T-helper 2 cell treated with Interferon-gamma antibody and Interleukin-4, amounts not matched to agents 100 ng/mL and 5 ng/mL, for 36 hours (primary cell): ENCODE measurements at regions not wholly inside any gene's neighbourhood (a gene's known extent, or its start where the extent isn't known, plus 50 kb on each side); places are given as distances from the start of the nearest gene placed in this dataset.
"Not testable (repeated sequence)": the region's sequence is repeated elsewhere in the genome, so short reads cannot be mapped to it uniquely, and the experiment has no call there.

Experiments used
- intact Hi-C: fragments of 100-400 bp; cut with micrococcal nuclease; formaldehyde crosslinking; loops from one replicate; pipeline ENCODE4 v1.15.1; 2023

DNA sequence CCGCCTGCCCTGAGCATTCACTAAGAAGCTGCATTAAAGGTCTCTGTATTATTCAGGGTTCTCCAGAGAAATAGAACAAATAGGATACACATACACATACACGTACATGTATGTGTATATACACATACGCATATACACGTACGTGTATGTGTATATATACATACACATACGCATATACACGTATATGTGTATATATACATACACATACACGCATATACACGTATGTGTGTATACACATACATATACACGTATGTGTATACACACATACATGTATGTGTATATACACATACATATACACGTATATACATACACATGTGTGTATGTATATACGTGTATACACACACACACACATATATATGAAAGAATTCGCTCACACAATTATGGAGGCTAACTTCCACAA lies 108.9 kb upstream of the BARHL2 start:
- intact Hi-C loops, result no loop called here

DNA sequence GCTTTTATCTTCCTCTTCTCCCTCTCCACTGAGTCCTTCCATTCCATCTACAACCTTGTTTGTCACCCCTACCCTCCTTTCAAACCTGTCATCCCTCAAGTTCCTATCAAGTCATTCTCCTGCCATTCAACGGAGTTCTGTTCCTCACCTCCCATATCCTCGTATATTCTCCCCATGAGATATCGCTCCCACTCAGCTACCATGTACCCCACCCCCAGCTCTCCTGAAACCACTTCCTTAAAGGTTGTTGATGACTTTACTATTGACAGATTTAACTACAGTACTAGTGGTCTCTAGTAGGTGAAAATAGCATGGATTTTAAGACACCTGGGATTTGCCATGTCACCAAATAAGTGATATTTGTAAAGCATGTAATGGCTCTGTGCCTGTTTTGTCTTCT lies 107.4 kb upstream of the BARHL2 start:
- intact Hi-C loops, result no loop called here

DNA sequence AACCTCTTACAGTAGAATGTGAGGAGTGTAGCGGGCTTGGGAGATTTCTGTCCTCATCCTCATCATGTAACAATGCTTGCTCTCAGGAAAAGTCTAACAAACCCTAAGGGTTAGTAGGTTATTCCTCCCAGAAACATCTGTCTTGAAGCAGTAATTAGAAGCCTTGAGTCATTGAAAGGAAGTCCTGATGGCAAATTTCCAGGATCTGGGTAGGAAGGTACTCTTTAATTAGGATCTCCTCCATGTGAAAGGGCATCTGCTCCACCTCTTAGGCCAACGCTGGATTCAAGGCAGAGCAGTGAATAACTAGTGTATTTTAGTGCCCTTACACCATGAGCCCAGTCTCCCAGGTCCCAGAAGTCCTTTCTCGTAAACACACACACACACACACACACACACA lies 106.6 kb upstream of the BARHL2 start:
- intact Hi-C loops, result no loop called here

DNA sequence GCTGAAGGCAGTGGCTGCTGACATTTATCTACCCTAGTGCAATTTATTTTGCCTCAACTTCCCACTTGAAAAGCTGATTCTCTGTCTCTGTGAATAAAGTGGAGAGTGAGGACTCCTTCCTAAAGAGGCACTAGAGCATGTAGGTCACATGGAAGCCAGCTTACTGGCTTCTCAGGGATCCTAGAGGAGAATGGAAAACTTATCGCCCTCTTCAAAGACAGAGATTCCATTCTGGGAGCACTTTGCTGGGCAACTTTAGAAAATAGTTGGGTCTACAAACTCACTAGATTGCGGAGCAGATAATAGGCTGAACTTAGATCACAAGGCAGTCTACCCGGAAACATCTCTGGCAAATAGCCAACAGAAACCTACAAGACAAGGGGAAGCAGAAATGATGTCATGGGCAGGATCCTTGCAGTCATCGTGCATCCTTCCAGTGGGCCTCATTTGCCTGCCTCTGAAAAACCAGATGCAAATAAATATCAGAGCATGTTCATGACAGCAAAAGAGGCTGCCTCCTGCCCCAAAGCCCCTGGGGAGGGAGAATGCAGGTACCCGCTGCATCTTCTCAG lies 104.8 kb upstream of the BARHL2 start:
- intact Hi-C loops, result no loop called here

DNA sequence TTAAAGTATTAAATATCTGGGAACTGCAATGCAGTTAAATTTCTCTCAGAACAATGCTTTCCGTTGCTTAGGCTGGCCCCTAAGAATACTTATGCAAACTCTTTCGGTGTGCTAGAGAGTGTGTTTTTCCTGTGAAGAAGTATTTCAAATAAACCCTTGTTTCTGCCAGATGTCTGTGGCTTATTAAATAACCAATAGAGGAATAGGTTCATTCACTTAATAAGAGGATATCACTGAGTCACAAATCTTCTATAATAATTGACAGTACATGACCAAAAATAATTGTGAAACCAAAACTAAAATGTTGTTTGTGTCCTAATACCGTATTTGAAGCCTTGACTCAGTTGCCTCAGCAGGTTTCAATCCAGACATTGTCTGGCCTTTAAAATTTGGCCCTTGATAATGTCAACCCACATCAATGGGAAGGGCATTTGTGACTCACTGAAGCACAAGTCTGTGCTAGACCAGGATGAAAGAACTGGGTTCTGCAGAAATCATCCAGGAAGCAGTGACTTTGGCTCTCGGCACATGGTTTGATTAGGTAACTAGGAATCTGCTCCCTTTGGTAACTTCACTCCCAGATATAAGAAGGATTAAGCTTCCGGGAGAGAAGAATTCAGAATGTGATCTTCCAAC lies 104.2 kb upstream of the BARHL2 start:
- intact Hi-C loops, result no loop called here

DNA sequence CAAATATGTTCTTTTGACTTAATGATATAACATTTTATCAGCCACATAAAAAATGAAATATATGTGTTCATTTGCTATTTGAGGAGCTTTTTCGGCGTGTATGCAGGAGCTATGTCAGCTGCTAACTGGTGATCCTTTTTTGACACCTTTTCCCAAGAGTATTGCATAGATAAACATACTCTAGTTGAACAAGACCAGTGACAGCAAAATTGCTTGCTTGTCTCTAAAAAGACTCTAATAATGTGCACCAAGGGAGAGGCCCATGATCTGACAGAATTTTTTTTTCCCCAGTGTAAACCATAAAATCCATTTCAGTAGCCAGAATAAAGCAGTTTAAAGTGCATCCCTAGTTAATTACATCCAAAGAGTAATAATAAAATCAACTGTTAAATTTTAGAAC lies 103.6 kb upstream of the BARHL2 start:
- intact Hi-C loops, result no loop called here

DNA sequence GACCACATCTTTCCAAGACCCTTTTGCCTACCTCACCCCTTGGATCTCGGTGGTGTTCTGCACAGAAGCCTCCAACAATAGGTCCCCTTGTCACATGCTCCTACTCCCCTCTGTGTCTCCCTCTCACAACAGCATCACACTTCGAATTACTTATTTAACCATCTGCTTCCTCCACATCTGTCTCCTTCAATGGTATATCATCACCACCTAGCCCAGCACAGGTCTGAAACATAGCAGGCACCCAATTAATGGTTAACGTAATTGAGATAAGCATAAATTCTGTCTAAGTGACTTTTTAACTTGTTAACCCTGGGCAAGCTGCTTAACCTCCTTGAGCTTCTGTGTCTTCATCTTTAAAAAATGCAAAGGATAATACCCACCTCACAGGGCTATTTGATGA lies 100.3 kb upstream of the BARHL2 start:
- intact Hi-C loops, result no loop called here

DNA sequence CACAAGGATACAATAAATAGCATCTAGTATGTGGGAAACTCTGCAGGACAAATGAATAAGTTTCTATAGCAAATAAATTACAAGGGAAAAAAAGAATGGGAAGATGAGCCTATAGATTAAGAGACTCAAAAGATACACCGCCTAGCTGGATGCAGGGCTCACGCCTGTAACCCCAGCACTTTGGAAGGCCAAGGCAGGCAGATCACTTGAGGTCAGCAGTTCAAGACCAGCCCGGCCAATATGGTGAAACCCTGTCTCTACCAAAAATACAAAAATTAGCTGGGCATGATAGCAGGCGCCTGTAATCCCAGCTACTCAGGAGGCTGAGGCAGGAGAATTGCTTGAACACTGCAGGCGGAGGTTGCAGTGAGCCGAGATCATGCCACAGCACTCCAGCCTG lies 95.1 kb upstream of the BARHL2 start:
- intact Hi-C loops, result not testable (repeated sequence)

DNA sequence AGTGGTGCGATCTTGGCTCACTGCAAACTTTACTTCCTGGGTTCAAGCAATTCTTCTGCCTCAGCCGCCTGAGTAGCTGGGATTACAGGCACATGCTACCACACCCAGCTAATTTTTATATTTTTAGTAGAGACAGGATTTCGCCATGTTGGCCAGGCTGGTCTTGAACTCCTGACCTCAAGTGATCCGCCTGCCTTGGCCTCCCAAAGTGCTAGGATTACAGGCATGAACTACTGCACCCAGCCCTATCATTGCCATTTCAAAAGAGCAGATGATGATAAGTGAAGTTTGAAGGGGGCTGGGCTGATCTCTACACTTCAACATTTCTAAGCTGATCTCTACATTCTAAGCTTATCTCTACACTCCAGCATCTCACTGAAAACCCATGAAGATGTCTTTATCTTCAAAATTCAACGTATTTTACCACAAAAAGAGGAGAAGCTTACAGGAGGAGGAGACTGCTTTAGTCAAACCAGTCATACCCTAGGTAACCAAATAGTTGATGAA lies 94.4 kb upstream of the BARHL2 start:
- intact Hi-C loops, result not testable (repeated sequence)

DNA sequence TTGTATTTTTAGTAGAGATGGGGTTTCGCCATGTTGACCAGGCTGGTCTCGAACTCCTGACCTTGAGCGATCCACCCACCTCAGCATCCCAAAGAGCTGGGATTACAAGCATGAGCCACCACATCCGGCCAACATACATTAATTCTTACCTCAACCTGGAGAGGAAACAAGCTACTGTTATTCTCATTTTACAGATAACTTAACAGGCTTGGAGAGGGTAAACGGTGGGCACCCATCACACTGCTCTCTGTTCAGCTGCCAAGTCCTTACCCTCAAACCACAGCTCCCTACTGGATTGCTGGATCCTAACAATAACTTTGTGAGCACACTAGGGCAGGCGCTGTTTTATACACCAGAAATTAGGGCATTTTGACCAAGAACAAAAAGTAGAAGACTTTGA lies 93.6 kb upstream of the BARHL2 start:
- intact Hi-C loops, result no loop called here

DNA sequence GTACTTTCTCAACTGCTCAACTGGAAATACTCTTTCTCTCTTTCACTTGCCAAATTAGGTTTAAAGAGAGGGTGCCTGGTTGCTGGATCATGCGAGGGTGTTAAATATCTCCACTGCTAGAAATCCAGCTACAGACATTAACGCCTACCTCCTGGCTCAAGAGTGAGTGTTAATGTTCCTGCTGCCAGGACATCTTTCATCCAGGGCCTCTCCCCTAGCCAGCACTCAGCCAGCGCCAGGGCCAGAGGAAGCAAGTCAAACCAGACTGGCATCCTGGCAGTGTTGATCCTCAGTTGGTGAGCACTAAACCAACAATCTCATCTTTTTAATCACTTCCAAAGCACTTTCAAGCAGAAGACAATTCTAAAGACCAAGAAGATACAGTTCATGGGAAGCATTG lies 92.9 kb upstream of the BARHL2 start:
- intact Hi-C loops, result no loop called here

DNA sequence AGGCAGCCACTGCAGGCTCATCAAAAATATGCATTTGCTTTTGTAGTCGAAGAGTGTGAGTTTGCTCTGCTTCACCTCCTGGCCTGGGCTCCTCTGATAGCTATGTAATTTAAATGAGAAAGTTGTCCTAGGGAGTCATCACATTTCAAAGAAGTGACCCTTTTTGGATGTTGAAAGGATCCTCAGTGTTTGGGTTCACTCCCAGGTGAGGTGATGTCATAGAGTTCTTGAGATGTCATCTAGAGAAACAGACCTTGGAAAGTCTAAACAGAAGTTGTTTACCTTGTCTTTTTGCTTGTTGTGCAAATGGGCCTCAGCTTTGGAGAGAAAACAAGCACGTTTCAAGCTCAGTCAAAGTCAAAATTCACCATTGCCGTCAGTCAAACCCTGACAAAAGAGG lies 92.0 kb upstream of the BARHL2 start:
- intact Hi-C loops, result no loop called here

DNA sequence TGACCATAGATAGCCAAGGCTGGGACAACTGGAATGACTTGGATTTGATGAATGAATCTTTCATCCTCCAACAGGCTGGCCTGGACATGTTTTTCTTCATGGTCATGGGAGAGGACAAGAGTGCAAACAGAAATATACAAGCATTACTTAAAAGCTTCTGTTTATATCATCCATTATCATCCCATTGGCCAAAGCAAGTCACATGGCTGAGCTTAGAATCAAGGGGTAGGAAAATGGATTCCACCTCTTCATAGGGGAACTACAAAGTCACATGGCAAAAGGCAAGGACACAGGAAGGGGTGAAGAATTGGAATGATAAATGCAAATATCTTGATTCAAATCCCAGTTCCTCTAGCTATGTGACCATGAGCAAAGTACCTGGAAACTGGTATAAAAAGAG lies 90.2 kb upstream of the BARHL2 start:
- intact Hi-C loops, result no loop called here

DNA sequence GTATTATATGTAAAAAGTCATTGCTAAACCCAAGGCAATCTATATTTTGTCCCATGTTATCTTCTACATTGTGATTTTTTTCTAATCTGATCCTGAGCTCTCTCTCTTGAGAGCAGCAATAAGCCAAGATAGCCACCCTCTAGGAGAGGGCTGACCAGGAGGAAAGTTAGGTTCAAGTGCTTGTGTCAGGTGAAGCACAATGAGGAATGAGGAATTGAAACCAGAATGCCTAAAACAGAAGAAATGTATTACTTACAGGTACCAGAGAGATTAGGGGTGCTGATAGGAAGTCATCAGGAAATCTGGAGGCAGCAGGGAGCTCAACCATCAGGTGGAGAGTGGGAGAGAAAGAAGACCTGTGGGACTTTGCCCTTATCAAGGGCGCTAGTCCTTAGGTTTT lies 85.5 kb upstream of the BARHL2 start:
- intact Hi-C loops, result no loop called here

DNA sequence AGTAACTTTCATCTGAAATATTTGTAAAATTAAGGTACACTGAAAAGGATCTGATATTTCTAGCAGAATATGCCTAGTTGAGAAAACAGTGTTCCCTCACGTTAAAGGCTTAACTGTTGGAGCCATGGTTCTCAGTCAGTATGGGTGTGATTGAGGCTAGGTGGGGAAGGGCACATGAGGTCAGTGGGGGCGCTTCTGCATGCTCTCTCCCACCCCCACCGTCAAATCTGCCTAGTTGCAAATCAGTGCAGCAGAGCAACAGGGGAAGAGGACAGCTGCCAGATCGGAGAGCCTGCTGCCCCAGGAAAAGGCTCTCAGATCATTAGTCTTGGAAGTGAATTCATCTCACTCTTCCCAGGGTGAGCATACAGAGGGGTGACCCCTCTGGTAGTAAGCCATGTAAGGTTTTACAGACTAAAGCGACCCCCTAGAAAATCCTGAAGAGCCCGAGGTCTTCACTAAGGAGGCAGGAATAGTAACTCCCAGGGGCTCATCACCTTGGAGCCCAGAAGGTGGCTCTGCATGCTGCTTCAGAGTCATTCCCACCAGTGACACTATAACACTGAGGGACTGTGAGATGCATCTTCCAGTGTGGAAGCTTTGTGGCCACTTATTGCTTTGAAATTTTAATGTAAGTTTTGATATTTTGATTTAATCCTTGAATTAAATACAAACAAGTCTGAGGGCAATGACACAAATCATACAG lies 83.1 kb upstream of the BARHL2 start:
- intact Hi-C loops, result no loop called here

DNA sequence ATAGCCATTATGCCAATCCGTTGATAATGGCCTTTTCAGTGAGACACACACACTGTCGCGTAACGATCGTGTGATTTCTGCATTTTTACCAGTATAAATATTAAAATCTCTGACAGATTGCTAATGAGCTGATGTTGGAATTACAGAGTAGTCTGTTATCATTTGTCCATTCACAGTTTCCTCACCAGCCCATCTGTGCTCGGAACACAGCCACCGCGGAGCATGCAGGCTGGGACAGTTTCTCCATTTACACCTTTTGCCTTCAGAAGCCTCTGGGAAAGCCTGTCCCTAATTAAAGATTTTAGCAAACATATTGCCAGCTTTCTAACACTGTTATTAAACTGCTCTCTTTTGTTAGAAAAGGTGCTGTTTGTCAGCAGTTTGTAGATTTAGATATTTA lies 82.2 kb upstream of the BARHL2 start:
- intact Hi-C loops, result no loop called here

DNA sequence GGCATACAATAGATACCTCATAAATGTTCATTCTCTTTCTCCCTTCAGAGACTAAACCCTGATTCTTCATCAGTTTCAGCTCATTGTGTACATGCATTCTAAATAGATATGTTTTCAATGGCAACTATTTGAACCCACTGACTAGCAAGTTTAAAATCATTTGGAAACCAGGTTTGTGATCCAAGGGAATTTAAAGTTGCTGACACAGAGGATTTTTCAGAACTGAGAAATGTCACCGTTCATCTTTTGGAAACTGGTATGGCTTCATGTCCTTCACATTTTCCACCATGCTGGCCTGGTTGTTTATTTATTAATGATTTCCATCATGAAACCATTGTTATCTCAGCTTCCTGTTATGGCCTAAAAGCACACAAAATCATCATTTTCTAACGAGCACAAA lies 81.8 kb upstream of the BARHL2 start:
- intact Hi-C loops, result no loop called here

DNA sequence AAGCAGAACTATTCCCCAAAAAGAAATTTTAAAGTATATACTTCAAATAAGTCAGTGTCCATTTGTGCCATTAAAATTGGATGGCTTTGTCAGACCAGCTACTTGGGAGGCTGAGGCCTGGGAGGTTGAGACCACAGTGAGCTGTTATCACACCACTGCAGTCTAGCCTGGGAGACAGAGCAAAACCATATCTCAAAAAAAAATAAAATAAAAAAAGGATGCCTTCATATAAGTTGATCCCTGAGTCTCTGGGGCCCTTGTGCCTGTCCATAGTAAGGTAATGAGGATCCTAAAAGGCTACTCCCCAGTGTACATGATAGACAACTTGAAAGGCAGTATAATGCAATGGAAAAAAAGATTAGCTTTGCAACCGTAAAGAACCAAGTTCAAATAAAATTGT lies 81.2 kb upstream of the BARHL2 start:
- intact Hi-C loops, result no loop called here

DNA sequence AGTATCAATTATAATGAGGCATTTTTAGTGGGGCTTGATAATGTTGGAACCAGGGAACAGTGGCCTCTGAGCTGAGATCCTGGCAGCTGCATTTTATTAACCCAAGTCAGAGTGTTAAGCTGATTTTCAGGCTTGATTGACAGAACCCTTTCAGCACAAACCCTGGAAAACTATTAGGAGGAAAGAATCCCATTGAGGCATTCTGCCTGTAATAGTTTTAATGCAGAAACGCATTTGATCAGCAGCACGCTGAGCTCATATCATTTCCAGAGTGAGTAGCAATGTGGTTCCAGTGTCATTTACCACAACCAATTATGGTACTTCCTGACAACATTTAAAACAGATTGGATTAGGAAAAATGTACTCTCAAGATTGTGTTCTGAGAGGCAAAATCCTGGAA lies 78.3 kb upstream of the BARHL2 start:
- intact Hi-C loops, result no loop called here

DNA sequence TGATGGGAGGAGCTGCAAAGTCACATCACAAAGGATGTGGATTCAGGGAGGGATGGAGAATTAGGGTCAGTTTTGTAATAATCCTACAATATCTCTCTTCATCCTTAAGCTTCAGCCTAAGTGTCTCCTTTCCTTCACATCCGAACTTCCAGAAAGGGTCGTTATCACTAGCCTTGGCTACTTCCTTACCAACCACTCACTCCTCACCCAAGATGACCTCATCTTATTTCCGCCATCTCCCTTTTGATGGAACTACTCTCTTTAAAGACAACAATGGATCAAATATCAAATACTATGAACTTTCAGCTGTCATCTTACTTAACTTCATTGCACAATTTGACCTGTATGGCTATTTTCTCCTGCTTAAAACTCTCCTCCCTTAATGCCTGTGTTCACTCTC lies 69.6 kb upstream of the BARHL2 start:
- intact Hi-C loops, result no loop called here

DNA sequence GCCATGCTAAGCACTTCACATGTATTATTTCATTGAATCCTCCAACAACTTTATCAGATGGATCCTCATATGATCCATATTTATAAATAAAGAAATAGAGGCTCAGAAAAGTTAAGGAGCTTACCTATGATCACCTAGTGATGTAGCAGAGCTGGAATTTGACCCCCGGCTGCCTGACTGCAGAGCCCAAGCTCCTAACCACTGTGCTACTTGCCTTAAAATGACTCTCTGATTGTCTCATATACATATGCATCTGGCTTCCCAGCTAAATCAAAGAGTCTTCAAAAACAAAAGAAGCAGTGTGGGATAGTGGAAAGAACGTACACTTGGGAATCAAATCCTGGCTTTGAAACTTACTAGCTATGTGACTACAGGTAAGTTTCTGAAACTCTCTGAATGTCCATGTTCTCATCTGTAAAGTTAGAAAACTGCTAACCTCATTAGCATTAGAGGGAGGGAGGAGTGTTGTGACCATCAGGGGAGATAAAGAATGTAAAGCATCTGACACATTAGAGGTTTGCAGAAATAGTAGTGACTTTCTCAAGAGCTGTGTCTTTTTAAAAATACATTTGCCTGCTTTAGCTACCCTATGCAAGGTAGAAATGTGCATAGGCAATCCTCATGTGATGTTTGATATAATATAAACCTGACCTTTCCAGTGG lies 67.2 kb upstream of the BARHL2 start:
- intact Hi-C loops, result no loop called here

DNA sequence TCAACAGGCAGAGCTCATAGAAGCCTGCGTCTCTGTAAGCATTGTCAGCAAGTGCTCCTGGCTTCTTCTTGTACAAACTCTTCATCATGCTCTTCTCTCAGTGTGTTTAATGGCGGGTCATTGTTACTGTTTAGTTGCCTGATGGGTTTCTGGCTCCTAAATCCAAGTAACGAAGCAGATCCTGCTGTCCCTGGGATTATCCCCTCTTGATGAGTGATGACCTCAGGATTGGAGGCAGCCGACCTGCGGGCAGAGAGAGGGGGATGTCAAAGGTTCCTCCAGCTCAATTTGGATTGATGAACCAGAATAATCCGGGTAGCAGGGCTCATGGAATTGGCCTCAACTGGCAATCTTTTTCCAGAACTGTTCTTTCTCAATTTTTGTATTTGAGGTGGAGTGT lies 66.1 kb upstream of the BARHL2 start:
- intact Hi-C loops, result no loop called here
